KMS-11 (cell line): ENCODE measurements at regions not wholly inside any gene's neighbourhood (a gene's known extent, or its start where the extent isn't known, plus 50 kb on each side); places are given as distances from the start of the nearest gene placed in this dataset.
"Not testable (repeated sequence)": the region's sequence is repeated elsewhere in the genome, so short reads cannot be mapped to it uniquely, and the experiment has no call there.

ENCODE experiments used
- H2AFZ ChIP-seq: fragments of 200-600 bp; sonication (generic); 2 replicates; pipeline ENCODE4 v1.6.1; 2016; ENCODE audit warnings: antibody characterized with exemption, mixed run types, low read depth
- H3K27ac ChIP-seq: fragments of 200-600 bp; sonication (generic); 2 replicates; pipeline ENCODE4 v1.6.1; 2016; ENCODE audit warnings: mild to moderate bottlenecking, mixed run types
- H3K27me3 ChIP-seq: fragments of 200-600 bp; sonication (generic); 2 replicates; pipeline ENCODE4 v1.6.1; 2017; ENCODE audit warnings: mild to moderate bottlenecking, low read depth, mixed run types, moderate library complexity; ENCODE audit not compliant: insufficient read depth
- H3K36me3 ChIP-seq: fragments of 200-600 bp; sonication (generic); 2 replicates; pipeline ENCODE4 v1.6.1; 2017; ENCODE audit warnings: mild to moderate bottlenecking, mixed run types; ENCODE audit not compliant: insufficient read depth
- H3K4me1 ChIP-seq: fragments of 200-600 bp; sonication (generic); 2 replicates; pipeline ENCODE4 v1.6.1; 2016; ENCODE audit warnings: mild to moderate bottlenecking, low read depth, mixed run types; ENCODE audit not compliant: poor library complexity, severe bottlenecking
- H3K4me2 ChIP-seq: fragments of 200-600 bp; sonication (generic); 2 replicates; pipeline ENCODE4 v1.7.0; 2016; ENCODE audit warnings: mild to moderate bottlenecking, mixed run types
- H3K4me3 ChIP-seq: fragments of 200-600 bp; sonication (generic); IDR thresholded peaks from 2 replicates; pipeline ENCODE4 v1.6.1; 2017; ENCODE audit warnings: low read depth, low read length, mixed read lengths; ENCODE audit not compliant: insufficient read depth
- H3K79me2 ChIP-seq: fragments of 200-600 bp; sonication (generic); 2 replicates; pipeline ENCODE4 v1.6.1; 2016; ENCODE audit warnings: low read depth, mixed run types; ENCODE audit not compliant: insufficient read depth
- H3K9ac ChIP-seq: fragments of 200-600 bp; sonication (generic); 2 replicates; pipeline ENCODE4 v1.6.1; 2016; ENCODE audit warnings: mild to moderate bottlenecking, mixed run types
- H4K20me1 ChIP-seq: fragments of 200-600 bp; sonication (generic); 2 replicates; pipeline ENCODE4 v1.6.1; 2016; ENCODE audit warnings: mild to moderate bottlenecking, mixed run types; ENCODE audit not compliant: insufficient read depth
- TF ChIP-seq, protein P1 (sequence below): fragments of 200-600 bp; sonication (generic); conservative IDR thresholded peaks from 2 replicates; pipeline ENCODE4 v1.6.1; 2017; ENCODE audit warnings: low read depth, mild to moderate bottlenecking, antibody characterized with exemption, low read length, moderate library complexity, mixed read lengths

DNA sequence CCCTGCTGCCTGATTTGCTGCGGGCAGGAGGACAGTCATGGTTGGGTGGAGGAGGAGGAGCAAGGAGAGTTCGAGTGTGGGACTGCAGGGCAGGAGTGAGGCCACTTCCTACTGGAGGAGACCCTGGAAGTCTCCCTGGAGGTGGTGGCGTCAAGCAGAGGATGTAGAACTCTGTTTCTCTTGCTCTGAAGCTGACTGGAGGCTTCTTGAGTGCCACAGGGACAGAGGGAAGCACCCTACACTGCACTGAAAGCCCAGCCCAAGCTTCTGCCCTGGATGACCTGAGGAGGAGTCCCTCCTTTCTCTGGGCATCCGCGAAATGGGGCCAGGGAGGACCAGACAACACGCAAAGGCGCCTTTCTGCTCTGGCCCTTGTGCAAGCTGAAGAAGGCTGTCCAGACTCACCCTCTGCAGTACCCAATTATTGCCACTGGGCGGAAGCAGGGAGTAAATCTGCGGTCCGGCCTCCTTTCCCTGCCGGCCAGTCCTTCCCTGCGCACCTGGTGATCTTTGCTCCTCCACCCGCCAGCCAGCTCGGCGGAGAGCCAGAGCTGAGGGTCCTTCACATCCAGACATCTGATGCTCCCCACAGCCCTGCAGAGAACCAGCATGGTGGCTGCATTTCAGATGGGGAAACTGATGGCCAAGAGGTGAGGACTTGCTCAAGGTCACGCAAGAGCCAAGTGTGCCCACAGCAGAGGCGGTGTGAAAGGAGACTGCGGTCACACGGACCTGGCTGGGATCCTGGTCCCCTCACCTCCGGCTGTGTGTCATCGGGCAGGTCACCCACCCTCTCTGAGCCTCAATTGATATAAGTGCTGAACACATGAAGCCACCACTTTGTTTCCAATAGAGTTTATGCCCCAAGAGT is 207.1 kb downstream of the TBC1D2B start:
- Histone ChIP-seq H3K27ac (no peak overlapping the region), H3K4me3 (no peak overlapping the region), H3K36me3 (no peaks in the 10 kb centered on the region), H3K4me1 (no peaks in the 10 kb centered on the region), H3K9ac (no peak overlapping the region), H2AFZ (peak overlapping the region; percentile 19; the same call in 1 of the 2 replicates), H3K4me2 (peak overlapping the region; percentile 22; the same call in 1 of the 2 replicates), H3K27me3 (peaks cover 19% of the 10 kb centered on the region), H3K79me2 (no peaks in the 10 kb centered on the region), H4K20me1 (no peaks in the 10 kb centered on the region)
- TF ChIP-seq, protein P1, sequence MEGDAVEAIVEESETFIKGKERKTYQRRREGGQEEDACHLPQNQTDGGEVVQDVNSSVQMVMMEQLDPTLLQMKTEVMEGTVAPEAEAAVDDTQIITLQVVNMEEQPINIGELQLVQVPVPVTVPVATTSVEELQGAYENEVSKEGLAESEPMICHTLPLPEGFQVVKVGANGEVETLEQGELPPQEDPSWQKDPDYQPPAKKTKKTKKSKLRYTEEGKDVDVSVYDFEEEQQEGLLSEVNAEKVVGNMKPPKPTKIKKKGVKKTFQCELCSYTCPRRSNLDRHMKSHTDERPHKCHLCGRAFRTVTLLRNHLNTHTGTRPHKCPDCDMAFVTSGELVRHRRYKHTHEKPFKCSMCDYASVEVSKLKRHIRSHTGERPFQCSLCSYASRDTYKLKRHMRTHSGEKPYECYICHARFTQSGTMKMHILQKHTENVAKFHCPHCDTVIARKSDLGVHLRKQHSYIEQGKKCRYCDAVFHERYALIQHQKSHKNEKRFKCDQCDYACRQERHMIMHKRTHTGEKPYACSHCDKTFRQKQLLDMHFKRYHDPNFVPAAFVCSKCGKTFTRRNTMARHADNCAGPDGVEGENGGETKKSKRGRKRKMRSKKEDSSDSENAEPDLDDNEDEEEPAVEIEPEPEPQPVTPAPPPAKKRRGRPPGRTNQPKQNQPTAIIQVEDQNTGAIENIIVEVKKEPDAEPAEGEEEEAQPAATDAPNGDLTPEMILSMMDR: peak; percentile 65

DNA sequence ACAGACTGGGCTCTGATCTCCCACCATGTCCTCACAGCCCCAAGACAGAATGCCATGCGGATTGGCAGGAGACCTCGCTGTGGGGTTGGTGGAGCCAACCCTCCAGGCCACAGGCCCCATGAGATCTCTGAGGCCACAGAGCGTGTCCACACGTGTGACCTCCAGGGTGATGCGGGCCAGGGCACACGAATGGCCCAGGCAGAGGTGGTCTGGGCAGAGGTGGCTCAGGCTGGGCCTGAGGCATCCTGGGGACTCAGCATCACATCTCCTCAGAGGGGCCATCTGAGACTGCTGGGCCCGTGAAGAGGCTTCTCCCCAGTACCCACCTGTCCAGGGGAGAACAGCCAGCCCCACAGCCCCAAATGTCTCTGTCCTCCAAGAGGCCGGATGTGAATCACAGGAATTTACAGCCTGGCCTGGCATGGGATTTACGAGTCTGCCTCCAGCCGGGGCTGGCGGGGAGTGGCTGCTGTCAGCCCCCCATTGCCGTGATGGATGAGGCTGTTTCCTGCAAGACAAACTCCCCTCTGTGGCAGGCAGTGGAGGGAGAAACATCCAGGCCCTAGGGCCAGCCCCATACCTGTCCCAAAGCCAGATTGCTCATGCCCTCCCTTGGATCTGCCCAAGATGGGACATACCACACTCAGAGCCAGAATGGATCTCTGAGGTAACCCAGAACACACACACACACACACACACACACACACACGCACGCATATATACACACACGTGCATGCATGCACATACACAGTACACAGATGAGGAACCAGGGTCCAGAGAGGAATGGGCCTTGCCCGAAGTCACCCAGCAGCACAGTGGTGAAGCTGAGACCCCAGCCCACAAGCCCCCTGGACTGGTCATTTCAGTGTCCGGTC is 208.3 kb downstream of the TBC1D2B start:
- no peaks in the 10 kb centered on the region for H3K4me1 ChIP-seq
- no peak overlapping the region for H3K9ac ChIP-seq
- TF ChIP-seq, protein P1: no peak
- H3K27ac ChIP-seq: no peak overlapping the region
- H2AFZ ChIP-seq: no peak overlapping the region
- peaks cover 19% of the 10 kb centered on the region for H3K27me3 ChIP-seq
- H3K79me2 ChIP-seq: no peaks in the 10 kb centered on the region
- H3K4me3 ChIP-seq: no peak overlapping the region
- no peaks in the 10 kb centered on the region for H4K20me1 ChIP-seq
- no peak overlapping the region for H3K4me2 ChIP-seq
- H3K36me3 ChIP-seq: no peaks in the 10 kb centered on the region

DNA sequence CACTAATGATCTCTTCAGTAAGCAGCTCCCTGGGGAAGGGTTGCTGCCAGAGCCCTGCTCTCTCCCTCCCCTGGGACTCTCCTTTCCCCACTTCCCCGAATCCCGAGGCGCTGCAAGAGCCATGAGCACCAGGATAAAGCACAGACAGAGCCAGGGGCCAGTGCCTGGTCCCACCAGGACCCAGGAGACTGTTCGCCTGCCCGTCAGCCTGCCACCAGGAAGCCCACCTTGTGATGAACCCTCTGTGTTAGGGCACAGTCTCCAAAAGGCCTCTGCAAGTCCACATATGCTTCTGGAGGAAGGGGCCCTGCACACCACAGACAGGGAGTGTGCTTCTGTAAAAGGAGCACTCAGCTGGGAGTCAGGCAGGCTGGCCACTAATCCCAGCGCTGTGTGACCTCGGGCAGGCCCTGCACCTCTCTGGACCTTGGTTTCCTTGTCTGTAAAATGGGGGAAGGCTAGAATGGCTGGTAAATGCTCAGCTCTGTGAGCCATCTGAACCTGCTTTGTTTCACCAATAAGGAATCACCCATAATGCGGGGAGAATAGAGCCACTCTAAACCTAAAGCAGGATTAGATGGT is 209.4 kb downstream of the TBC1D2B start:
- H3K27me3 ChIP-seq: peaks cover 26% of the 10 kb centered on the region
- not testable (repeated sequence) for H3K27ac ChIP-seq, H2AFZ ChIP-seq, H3K4me3 ChIP-seq, H3K79me2 ChIP-seq, H3K4me2 ChIP-seq, H3K9ac ChIP-seq, H3K4me1 ChIP-seq, H4K20me1 ChIP-seq, H3K36me3 ChIP-seq

GRCh38 chr15:77867266-77868047 is 210.1 kb downstream of the TBC1D2B start:
- Histone ChIP-seq H3K9ac (no peak overlapping the region), H3K4me1 (no peaks in the 10 kb centered on the region), H3K36me3 (no peaks in the 10 kb centered on the region), H3K27ac (no peak overlapping the region), H3K4me3 (no peak overlapping the region), H2AFZ (no peak overlapping the region), H3K79me2 (no peaks in the 10 kb centered on the region), H4K20me1 (no peaks in the 10 kb centered on the region), H3K4me2 (no peak overlapping the region), H3K27me3 (peaks cover 32% of the 10 kb centered on the region)
- TF ChIP-seq, protein P1: no peak
